Keratinocyte (primary cell): ENCODE measurements at regions not wholly inside any gene's neighbourhood (a gene's known extent, or its start where the extent isn't known, plus 50 kb on each side); places are given as distances from the start of the nearest gene placed in this dataset.

ENCODE experiments used
- CTCF ChIP-seq, 3 experiments: IDR thresholded peaks in 1 of 3; conservative IDR thresholded peaks in 1 of 3; optimal IDR thresholded peaks in 1 of 3; 2 replicates in 2 of 3; 3 replicates in 1 of 3; pipeline versions ENCODE3 to v1.5.1; 2011; ENCODE audit warnings: low read length in 3 of 3, mild to moderate bottlenecking in 3 of 3, moderate library complexity in 2 of 3, control low read depth in 1 of 3, inconsistent platforms in 1 of 3; ENCODE audit not compliant: insufficient read depth in 2 of 3; ENCODE audit errors: extremely low read depth in 1 of 3
- EZH2 ChIP-seq: IDR thresholded peaks from one replicate; pipeline ENCODE4 v1.6.1; 2012; ENCODE audit warnings: inconsistent platforms, mild to moderate bottlenecking, low read length, moderate library complexity

- TF ChIP-seq EZH2 (no peak), CTCF (optimal IDR thresholded peaks at IDR 0.05 in 1 of 3, IDR thresholded peaks at IDR 0.05 in 1 of 3, conservative IDR thresholded peaks at IDR 0.05 in 1 of 3; ENCODE audit: extremely low read depth in 1 of 3, insufficient read depth in 2 of 3, low read length in 3 of 3) (no peak)
These were observed 180.2 kb downstream of the SLITRK5 start for GRCh38 chr13:87851410-87851809.
